NCI-H1436 (cell line): ENCODE measurements at regions not wholly inside any gene's neighbourhood (a gene's known extent, or its start where the extent isn't known, plus 50 kb on each side); places are given as distances from the start of the nearest gene placed in this dataset.
A peak's percentile ranks its signal among the peaks of the same experiment; 100 is the strongest.

Experiments
- DNase-seq: peaks from one replicate; lab custom pipeline; 2025; lab: John Stamatoyannopoulos, UW

DNA sequence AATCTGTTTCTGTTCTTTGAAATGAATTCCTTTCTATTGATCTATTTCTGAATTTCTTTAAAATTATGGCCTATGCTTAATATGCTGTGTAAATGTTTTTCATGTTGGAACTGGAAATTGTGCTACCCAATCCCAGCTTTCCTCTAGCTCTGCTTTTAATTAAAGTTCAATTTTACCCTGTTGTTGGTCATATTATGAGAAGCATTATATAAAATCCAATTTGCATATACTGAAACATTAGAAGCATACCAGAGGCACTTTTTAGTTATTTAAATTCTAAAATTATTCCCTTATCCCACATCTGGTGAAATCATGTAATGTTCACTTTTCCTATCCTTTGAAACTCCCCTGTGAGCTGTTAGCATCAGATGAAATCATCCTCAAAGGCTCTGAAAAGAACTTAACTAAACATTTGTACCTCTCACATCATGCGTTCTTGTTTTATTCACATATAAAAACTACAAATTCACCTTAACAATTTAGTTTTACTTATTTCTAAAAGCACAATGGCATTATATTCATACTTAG is 160.6 kb upstream of the COL21A1 start:
- DNase-seq, result no peak

DNA sequence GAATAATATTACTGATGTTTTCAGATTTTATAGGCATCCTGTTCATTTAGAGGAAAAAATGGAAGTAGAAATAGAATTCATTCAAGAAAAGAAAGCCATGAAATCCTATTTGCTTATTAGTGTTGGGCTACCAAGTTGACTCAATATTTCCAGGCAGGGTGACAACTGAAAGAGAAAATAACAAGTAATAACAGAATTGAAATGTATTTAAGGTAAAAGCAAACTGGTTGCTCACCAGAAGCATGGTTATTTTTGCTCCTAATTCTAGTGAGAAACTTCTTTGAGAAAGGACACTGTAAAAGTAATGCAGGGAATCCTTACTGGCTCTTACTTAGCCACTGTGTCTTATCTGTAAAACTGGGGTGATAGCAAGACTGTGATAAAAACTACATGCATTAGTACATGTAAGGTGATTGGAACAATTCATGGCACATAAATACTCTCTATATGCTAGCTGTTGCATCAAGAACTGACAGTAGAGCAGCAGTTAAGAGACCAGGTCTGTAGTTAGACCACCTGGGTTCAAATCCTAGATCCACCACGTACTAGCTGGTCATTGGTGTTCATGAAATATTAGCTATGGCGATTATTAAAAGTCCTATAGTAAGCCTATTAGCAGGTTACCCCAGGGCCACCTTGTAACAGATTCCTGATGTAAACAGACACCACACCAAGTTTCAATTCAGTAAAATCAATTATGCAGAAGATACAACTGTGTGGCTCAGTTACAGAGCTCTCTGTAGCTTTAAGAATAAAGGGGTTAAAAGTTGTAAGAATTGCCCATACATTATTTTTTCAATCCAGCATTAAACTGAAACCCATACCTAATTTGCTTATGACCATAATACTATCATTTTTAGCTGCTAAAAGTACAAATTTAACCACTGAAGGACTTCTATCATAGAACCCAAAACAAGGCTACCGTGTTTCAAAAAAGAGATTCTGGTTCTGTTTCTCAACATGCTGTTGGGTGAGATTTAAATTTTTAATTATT is 159.2 kb upstream of the COL21A1 start:
- no peak for DNase-seq

DNA sequence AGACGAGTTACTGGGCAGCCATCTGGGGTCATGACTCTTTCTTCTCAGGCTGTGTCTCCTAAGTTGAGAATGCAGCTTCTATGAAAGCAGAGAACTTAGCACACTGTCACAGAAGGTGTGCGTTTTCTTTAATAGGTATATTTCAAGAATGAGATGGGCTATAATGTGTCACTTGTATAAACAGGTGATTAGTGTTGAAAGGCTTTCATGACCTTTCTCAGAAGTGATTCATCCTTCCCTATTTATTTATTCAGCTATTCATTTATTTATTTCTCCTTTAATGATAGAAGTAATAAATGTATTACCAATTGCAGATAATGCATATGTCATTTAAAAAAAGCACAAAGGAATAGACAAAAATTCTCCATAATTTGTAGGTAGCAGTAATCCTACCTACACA is 157.2 kb upstream of the COL21A1 start:
- DNase-seq, result no peak

DNA sequence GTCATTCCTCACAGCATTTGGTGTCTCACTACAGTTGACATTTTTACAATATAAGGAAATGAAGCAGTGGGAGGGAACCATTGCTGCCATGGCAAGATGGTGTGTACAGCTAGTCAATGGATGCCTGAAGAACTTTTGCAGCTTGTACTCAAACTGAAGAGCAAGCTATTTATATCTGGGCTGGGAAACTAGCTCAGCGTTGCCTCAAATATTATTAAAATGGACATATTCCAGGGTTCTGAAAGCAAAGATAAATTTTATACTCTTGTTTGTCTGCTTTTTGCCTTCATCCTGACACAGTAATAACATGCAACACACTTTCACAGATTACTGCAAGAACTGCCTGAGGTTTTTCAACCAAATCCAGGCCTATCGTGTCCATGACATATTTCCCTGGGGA is 156.4 kb upstream of the COL21A1 start:
- DNase-seq, result no peak

DNA sequence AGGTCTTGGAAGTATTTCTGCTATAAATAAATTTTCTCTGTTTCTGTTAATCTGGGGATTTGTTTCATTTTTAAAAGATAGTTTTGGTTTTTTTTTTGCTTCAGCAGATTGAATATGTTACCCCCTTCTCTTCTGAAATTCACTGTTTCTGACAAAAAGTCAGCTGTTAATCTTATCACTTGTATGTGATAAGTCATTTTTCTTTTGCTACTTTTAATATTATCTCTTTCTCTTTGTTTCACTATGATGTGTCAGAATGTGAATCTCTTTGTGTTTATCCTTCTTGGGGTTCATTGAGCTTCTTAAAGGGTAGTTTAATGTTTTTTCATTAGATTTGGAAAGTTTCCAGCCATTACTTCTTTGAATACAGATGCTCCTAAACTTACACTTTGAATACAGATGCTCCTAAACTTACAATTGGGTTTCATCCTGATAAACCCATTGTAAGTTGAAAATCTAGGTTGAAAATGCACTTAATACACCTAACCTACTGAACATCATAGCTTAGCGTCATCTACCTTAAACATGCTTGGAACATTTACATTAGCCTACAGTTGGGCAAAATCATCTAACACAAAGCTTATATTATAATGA is 154.2 kb upstream of the COL21A1 start:
- DNase-seq, result no peak

DNA sequence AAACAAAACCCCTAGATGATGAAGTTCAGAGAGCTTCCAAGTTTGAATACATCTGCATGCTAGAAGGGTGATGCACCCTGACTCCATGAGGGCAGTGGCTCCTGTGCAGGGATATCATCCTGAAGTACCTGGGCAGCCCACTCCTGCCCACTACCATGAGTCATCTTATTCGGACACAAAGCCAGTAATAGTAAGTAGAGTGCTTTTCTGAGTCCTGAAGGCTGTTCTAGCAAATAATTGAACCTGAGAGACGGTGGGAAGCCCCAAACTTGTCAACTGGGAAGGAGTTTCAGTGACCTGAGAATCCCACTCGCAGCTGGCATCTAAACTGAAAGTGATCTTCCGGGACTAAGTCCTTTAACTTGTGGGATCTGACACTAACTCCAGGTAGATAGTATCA is 152.9 kb upstream of the COL21A1 start:
- DNase-seq, result no peak

DNA sequence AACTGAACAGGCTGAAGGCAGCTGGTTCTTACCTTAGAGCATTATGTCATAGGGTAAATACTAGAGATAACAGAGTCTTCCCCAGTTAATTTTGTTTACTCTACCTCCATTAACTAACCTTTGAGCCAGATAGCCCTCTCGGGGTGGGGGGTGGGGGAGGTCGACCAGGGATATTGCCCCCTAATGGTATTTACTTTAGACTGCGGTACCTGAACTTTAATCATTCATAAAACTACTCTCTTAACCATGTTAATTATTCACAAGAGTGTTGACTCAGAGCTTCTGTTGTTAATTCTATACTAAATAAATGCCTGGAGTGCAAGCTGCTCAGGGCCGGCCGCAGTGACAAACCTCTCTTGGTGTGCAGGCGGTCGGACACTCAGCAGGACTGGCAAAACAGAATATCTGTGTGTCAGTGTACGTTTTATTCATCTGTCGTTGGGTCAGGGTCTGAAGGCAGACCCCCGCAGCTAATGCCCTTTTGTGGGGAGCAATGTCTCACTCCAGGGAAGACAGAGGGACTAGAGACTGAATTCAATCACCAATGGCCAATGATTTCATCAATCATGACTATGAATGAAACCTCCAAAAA is 152.4 kb upstream of the COL21A1 start:
- peak; percentile 11 for DNase-seq

DNA sequence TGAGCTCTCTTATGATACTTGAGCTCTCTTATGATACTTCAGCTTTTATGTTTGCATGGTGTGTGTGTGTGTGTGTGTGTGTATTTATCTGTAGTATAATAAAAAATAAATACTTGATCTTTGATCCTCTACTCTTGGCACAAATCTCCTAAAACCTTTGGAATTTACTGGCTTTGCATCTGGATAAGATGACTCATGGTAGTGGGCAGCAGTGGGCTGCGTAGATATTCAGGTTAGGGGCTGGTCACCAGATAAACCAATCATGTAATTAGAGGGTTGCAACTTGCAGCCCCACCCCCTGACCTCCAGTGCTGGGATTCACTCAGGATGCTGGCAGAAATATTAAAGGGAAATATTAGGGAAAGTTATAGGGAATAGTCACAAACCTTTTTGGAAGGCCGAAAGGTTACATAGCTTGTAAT is 151.9 kb upstream of the COL21A1 start:
- DNase-seq, result no peak

DNA sequence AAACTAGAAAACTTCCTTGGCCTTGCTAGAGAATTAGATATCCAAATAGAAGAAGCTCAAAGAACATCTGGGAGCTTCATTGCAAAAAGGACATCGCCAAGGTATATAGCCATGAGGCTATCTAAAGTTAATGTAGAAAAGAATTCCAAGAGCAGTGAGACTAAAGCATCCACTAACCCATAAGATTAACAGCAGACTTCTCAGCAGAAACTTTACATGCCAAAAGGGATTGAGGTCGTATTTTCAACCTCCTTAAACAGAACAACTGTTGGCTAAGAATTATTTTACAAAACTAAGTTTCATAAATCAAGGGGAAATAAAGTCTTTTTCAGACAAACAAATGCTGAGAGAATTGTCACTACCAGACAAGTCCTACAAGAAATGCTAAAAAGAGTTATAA is 149.1 kb upstream of the COL21A1 start:
- DNase-seq, result no peak

DNA sequence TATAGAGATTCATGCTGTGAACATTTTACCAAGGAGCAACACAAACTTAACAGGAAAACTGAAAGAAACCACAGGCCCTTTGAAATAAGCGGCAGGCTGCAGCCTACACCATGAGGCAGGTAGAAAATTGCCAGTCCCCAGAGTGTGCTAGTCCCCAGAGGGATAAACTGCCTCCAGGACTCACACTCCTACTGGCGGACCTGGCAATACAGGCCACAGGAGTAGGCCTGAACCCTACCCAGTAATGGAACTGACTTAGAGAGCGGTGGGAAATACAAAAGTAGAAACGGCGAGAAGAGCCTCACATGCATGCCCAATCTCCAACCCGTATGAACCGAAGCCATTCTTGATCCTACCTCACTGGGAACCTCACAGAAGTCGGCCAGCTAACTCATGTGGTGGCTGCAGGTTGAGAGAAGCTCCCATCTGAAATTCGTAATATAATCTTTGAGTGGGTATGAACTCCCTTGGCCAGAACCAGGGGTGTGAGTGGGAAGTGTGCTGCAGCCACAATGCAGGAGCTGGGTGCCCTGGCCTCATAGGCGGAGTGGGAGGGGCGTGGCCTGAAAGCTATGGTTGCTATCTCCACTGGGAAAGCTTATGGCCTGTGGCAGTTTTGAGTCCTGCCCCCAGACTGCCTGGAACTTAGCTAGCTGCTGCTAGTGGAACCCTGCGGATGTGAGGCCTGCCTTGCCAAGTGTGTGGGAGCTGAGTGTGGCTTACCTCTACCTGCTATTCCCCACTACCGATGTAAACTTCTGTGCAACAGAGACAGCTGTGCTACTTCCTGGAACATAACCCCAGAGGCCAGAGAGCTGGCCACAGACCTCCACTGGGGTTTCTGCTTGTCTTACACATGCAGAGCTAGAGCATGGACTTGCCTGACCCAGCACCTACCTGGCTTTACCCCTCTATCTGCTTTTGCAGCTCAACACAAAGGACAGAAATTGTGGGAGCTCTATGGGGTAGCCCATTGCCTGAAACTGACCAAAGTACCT is 146.5 kb upstream of the COL21A1 start:
- DNase-seq, result no peak

DNA sequence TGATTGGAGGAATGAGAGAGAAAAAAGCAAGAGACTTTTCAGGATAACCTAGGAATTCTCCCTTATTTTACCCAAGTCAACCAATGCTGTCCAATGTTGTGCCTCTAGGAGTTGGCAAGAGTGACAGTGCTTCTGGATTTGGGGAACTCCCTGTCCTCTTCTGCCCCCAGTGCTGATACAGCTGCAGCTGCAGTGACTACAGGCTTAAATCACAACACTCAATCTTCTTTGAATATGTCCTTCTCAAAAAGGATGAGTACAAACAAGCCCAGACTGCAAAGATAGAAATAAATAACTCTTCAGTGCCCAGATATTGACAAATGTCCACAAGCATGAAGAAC is 141.0 kb upstream of the COL21A1 start:
- DNase-seq, result no peak

DNA sequence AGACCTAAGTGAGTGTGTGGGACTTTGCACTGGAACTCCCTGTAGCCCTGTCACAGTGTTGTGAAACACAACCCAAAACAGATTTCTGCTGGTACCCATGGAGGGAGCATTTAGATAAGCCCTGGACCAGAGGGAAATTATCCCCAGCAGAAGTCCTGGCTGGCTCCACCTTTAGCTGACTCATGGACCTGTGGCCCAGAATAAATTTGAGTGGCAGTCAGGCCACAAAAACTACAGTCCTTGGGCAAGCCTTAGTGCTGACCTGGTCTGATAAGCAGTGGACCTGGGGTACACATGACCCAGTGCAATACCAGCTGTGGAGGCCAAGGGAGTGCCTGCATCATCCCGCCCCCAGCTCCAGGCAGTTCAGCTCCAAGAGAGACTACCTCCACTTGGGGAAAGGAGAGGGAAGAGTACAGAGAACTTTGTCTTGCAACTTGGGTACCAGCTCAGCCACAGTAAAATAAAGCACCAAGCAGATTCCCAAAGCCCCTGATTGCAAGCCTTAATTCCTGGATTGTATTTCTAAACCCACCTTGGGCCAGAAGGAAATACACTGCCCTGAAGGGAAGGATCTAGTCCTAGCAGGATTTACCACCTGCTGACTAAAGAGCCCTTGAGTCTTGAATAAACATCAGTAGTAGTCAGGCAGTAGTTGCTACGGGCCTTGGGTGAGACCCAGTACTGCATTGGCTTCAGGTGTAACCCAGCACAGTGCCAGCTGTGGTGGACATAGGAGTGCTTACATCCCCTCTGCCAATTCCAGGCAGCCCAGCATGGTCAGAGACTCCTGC is 140.4 kb upstream of the COL21A1 start:
- no peak for DNase-seq

DNA sequence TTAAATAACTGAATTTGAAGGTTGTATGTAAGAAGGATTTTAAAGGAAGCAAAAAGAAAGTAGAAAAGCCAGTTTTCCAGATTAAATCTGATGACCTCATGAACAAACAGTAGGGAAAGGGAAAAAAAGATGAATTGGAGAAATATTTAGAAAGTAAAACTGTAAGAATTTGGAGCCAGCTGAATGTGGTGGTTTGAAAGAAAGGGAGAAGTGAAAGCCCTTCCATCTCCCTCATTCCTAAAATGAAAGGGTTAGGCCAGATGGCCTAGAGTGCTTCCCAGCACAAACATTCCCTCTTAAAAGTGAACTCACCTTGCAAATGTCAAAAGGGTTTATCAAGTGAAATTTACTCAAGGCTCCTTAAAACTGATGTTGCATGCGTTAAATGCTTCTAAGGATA is 139.3 kb upstream of the COL21A1 start:
- DNase-seq, result no peak

DNA sequence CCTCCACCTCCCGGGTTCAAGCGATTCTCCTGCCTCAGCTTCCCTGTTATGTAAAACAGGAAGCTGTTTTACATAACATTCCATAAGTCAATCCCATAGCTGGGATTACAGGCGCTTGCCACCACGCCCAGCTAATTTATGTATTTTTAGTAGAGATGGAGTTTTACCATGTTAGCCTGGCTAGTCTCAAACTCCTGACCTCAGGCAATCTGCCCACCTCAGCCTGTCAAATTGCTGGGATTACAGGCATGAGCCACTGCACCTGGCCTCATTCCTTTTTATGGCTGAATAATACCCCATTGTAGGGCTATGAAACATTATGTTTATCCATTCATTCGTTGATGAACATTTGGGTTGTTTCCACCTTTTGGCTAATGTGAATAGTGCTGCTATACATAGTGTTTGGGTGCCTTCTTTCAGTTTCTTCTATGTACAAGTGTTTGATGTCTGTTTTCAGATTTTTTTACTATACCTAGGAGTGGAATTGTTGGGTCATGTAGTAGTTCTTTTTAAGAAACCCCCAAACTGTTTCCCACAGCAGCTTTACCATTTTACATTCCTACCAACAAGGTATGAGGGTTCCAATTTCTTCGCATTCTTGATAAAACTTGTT is 138.7 kb upstream of the COL21A1 start:
- no peak for DNase-seq

DNA sequence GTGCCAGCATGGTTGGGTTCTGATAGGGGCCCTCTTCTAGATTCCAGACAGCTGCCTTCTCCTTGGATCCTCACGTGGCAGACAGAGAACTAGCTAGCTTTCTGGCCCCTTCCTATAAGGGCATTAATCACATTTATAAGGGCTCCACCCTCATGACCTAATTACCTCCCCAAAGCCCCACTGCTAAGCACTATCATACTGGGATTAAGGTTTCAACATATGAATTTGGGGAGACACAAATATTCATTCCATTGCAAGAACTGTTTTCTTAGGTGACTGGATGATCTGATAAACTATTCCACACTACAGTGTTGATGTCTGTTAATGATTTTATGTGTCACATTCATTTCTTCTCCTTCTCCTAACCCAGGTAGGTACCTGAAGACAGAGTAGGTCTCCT is 135.8 kb upstream of the COL21A1 start:
- DNase-seq, result no peak

DNA sequence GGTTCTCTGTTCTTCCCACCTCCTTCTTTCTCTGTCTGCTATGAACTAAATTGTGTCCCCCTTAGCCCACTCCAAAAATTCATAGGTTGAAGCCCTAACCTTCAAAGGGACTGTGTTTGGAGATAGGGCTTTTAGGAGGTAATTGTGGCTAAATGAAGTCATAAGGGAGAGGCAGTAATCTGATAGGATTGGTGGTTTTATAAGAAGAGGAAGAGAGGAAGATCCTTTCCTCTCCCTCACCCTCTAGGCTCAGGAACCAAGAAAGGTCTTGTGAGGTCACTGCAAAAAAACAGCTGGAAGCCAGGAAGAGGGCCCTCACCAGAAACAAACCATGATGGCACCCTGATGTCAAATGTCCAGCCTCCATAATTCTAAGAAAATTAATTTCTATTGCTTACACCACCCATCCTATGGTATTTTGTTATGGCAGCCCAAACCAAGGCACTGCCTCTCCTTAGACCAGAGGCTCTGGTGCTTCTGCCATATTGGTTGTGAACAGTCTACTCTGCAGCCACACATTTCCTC is 135.1 kb upstream of the COL21A1 start:
- no peak for DNase-seq

DNA sequence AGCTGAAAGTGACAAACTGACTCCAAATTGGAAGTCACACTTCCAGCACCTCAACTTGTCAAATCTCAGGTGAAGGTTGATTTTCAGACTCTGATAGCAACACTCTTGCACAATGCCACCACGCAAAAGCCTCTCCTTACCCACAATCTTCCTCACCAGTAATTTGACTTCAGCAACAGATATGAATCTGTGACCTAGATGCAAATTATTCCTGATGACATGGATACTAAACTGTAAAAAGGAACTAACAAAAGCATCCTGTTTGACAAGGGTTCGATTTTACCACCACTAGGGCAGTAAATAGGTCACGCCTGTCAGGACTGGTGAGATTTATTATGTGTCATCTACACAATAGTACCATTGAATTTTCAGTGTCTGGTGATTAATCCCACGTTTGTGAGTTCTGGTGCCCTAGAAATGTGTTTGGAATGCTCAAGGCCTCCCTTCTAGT is 134.4 kb upstream of the COL21A1 start:
- DNase-seq, result no peak

DNA sequence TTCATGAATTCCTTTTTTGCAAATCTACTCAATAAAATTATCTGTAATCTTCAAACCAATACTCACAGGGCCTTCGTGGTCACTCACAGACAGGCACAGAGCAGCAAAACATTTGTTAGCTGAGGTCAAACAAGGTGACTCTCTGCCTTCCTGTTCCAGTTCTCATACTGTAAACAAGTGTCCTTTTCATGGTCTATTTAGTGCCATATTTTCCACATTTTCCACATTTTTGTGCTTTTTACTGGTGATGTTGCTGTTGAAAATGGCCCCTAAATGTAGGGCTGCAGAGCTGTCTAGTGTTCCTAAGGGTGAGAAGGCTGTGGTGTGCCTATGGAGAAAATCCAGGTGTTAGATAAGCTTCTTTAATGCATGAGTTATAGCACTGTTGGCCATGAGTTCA is 133.1 kb upstream of the COL21A1 start:
- DNase-seq, result no peak

DNA sequence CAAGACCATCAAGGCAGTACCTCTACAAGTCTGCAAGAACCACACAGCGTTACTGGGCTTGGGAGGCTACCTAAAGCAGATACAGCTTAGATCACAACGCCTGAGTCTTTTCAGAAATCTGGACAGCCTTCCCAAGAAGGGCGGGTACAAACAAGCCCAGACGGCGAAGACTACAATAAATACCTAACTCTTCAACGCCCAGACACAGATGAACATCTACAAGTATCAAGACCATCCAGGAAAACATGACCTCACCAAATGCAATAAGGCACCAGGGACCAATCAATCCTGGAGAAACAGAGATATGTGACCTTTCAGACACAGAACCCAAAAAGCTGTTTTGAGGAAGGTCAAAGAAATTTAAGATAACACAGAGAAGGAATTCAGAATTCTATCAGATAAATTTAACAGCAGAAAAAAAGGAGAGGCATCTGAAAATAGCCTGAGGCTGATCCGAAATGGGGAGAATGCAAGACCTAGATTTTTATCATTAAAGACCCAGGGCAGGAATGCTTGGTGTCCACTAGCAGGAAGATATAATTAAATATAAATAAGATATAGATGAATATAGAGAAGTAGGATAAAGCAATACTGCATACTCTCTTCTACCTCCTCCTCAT is 131.7 kb upstream of the COL21A1 start:
- DNase-seq, result no peak

DNA sequence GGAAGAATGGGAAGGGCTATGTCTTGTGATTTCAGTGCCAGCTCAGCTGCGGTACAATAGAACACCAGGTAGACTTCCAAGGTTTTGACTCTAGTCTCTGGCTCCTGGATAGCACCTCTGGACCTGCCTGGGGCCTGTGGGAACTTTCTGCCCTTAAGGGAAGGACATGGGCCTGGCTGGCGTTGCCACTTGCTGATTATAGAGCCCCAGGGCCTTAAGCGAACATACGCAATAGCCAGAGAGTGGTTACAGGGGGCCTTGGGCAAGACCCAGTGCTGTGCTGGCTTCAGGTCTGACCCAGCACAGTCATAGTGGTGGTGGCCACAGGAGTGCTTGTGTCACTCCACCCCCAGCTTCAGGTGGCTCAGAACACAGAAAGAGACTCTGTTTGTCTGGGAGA is 131.1 kb upstream of the COL21A1 start:
- no peak for DNase-seq
